Liver (tissue), 8 donors: ENCODE measurements at regions not wholly inside any gene's neighbourhood (a gene's known extent, or its start where the extent isn't known, plus 50 kb on each side); places are given as distances from the start of the nearest gene placed in this dataset.

ENCODE experiments used
- DNase-seq: peaks from one replicate; pipeline ENCODE4 v3.0.0-alpha.2; 2017; ENCODE audit warnings: low spot score
- H3K27ac ChIP-seq, 2 donors: one replicate each; pipeline ENCODE4 v1.7.0; 2013; ENCODE audit warnings: inconsistent platforms in 2 of 2, low read length in 2 of 2, control low read depth in 1 of 2, low read depth in 1 of 2, mild to moderate bottlenecking in 1 of 2
- H3K27me3 ChIP-seq, 4 donors: one replicate each; pipeline versions ENCODE4 v1.6.1 to v1.7.0; 2013; ENCODE audit warnings: low read length in 3 of 4, inconsistent platforms in 1 of 4, mild to moderate bottlenecking in 1 of 4, moderate library complexity in 1 of 4; ENCODE audit not compliant: control insufficient read depth in 4 of 4, insufficient read depth in 4 of 4
- H3K36me3 ChIP-seq, 4 donors: one replicate each; pipeline versions ENCODE4 v1.6.1 to v1.7.0; 2013; ENCODE audit warnings: low read length in 3 of 4, mild to moderate bottlenecking in 3 of 4, low read depth in 1 of 4, moderate library complexity in 1 of 4; ENCODE audit not compliant: control insufficient read depth in 4 of 4, insufficient read depth in 3 of 4
- H3K4me1 ChIP-seq, 4 donors: one replicate each; pipeline versions ENCODE4 v1.6.1 to v1.7.0; 2013; ENCODE audit warnings: low read length in 3 of 4, mild to moderate bottlenecking in 3 of 4, moderate library complexity in 1 of 4; ENCODE audit not compliant: control insufficient read depth in 4 of 4, insufficient read depth in 4 of 4
- H3K4me3 ChIP-seq, 3 donors: one replicate each; pipeline versions ENCODE4 v1.6.1 to v1.7.0; 2013; ENCODE audit warnings: low read length in 3 of 3, control low read depth in 1 of 3, low read depth in 1 of 3, mild to moderate bottlenecking in 1 of 3
- H3K9ac ChIP-seq, 2 donors: one replicate each; pipeline ENCODE4 v1.7.0; 2013; ENCODE audit warnings: low read length in 2 of 2, mild to moderate bottlenecking in 2 of 2, moderate library complexity in 2 of 2, control low read depth in 1 of 2, low read depth in 1 of 2
- H3K9me3 ChIP-seq, 4 donors: one replicate each; pipeline versions ENCODE4 v1.6.1 to v1.7.0; 2013; ENCODE audit warnings: low read length in 3 of 4; ENCODE audit not compliant: control insufficient read depth in 4 of 4
- ATF3 ChIP-seq: IDR thresholded peaks from 2 replicates; pipeline ENCODE4 v1.6.1; 2016; ENCODE audit warnings: antibody characterized with exemption
- FOXA1 ChIP-seq: IDR thresholded peaks from 2 replicates; pipeline ENCODE4 v1.6.1; 2016; ENCODE audit warnings: antibody characterized with exemption
- FOXA2 ChIP-seq: IDR thresholded peaks from 2 replicates; pipeline ENCODE4 v1.6.1; 2016; ENCODE audit warnings: antibody characterized with exemption
- GABPA ChIP-seq, 2 donors: IDR thresholded peaks in 1 of 2; conservative IDR thresholded peaks in 1 of 2; 2 replicates each; pipeline ENCODE4 v1.6.1; 2016; ENCODE audit warnings: antibody characterized with exemption in 2 of 2, mild to moderate bottlenecking in 1 of 2, moderate library complexity in 1 of 2
- HNF4A ChIP-seq, 2 donors: conservative IDR thresholded peaks; 2 replicates each; pipeline ENCODE4 v1.6.1; 2016; ENCODE audit warnings: antibody characterized with exemption in 2 of 2, mild to moderate bottlenecking in 2 of 2
- HNF4G ChIP-seq: IDR thresholded peaks from 2 replicates; pipeline ENCODE4 v1.6.1; 2016; ENCODE audit warnings: antibody characterized with exemption
- JUND ChIP-seq, 2 donors: IDR thresholded peaks; 2 replicates each; pipeline ENCODE4 v1.6.1; 2016; ENCODE audit warnings: antibody characterized with exemption in 2 of 2
- NR2F2 ChIP-seq: IDR thresholded peaks from 2 replicates; pipeline ENCODE4 v1.6.1; 2016; ENCODE audit warnings: antibody characterized with exemption
- RAD21 ChIP-seq, 2 donors: IDR thresholded peaks; 2 replicates each; pipeline ENCODE4 v1.6.1; 2016; ENCODE audit warnings: antibody characterized with exemption in 2 of 2, mild to moderate bottlenecking in 2 of 2
- REST ChIP-seq: IDR thresholded peaks from 2 replicates; pipeline ENCODE4 v1.6.1; 2016; ENCODE audit warnings: antibody characterized with exemption, mild to moderate bottlenecking
- RXRA ChIP-seq, 2 donors: IDR thresholded peaks; 2 replicates each; pipeline ENCODE4 v1.6.1; 2017 to 2018; ENCODE audit warnings: antibody characterized with exemption in 2 of 2, mild to moderate bottlenecking in 1 of 2
- SP1 ChIP-seq: IDR thresholded peaks from 2 replicates; pipeline ENCODE4 v1.6.1; 2018; ENCODE audit warnings: antibody characterized with exemption, mild to moderate bottlenecking
- WGBS: extraction: QIAGEN DNeasy Blood & Tissue Kit; methylation state at CpG from one replicate; pipeline ENCODE4 v1.1.7; 2013; 5-methylcytosine and 5-hydroxymethylcytosine counted together
- TF ChIP-seq, protein P1 (sequence below): fragments of 150-350 bp; IDR thresholded peaks from 2 replicates; pipeline ENCODE4 v1.5.1; 2017; ENCODE audit warnings: improper control_type of control experiment, low read depth, low read length; ENCODE audit not compliant: missing input control
- TF ChIP-seq, protein P2 (sequence below): IDR thresholded peaks from 2 replicates; pipeline ENCODE4 v1.6.1; 2016; ENCODE audit warnings: antibody characterized with exemption
- donor health status: healthy.
- donor health status: healthy.
- donor health status: healthy.
- donor health status: healthy.
- donor health status: healthy.

- H3K27me3 ChIP-seq = no peaks in the 10 kb centered on the region
- H3K9me3 ChIP-seq = no peaks in the 10 kb centered on the region
- no peak overlapping the region for H3K9ac ChIP-seq
- 58% methylated on average over 4 of the region's 4 CpGs for WGBS
- no peak overlapping the region for H3K27ac ChIP-seq
- H3K4me3 ChIP-seq = no peak overlapping the region
- no peaks in the 10 kb centered on the region for H3K4me1 ChIP-seq
- H3K36me3 ChIP-seq = no peaks in the 10 kb centered on the region
- no peak for TF ChIP-seq FOXA1
- no peak for TF ChIP-seq NR2F2
- TF ChIP-seq HNF4G = no peak
- TF ChIP-seq FOXA2 = no peak
- no peak for TF ChIP-seq SP1
- TF ChIP-seq, protein P1, sequence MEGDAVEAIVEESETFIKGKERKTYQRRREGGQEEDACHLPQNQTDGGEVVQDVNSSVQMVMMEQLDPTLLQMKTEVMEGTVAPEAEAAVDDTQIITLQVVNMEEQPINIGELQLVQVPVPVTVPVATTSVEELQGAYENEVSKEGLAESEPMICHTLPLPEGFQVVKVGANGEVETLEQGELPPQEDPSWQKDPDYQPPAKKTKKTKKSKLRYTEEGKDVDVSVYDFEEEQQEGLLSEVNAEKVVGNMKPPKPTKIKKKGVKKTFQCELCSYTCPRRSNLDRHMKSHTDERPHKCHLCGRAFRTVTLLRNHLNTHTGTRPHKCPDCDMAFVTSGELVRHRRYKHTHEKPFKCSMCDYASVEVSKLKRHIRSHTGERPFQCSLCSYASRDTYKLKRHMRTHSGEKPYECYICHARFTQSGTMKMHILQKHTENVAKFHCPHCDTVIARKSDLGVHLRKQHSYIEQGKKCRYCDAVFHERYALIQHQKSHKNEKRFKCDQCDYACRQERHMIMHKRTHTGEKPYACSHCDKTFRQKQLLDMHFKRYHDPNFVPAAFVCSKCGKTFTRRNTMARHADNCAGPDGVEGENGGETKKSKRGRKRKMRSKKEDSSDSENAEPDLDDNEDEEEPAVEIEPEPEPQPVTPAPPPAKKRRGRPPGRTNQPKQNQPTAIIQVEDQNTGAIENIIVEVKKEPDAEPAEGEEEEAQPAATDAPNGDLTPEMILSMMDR = no peak
- TF ChIP-seq ATF3 = no peak
- no peak for DNase-seq
Observed at GRCh38 chr2:236661061-236661761, 91.6 kb downstream of the ACKR3 start.

GRCh38 chr2:236661762-236662110, 92.1 kb downstream of the ACKR3 start:
- TF ChIP-seq, protein P2, sequence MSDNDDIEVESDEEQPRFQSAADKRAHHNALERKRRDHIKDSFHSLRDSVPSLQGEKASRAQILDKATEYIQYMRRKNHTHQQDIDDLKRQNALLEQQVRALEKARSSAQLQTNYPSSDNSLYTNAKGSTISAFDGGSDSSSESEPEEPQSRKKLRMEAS = no peak
- no peak for TF ChIP-seq FOXA1
- no peak for TF ChIP-seq REST
- no peak for TF ChIP-seq RXRA (IDR thresholded peaks at IDR 0.05)
- no peak for TF ChIP-seq ATF3
- no peak for TF ChIP-seq HNF4A (conservative IDR thresholded peaks at IDR 0.05)
- TF ChIP-seq RAD21 (IDR thresholded peaks at IDR 0.05) = no peak
- no peak for TF ChIP-seq GABPA (IDR thresholded peaks at IDR 0.05 in 1 of 2, conservative IDR thresholded peaks at IDR 0.05 in 1 of 2)
- no peak for TF ChIP-seq SP1
- TF ChIP-seq JUND (IDR thresholded peaks at IDR 0.05) = no peak
- Histone ChIP-seq H3K9me3 (peaks cover 0 to 4% (median 0%) of the 10 kb centered on the region in 4 donors), H3K27me3 (no peaks in the 10 kb centered on the region), H3K9ac (no peak overlapping the region), H3K36me3 (no peaks in the 10 kb centered on the region), H3K4me3 (no peak overlapping the region), H3K4me1 (no peaks in the 10 kb centered on the region), H3K27ac (no peak overlapping the region)
- no peak for DNase-seq
- WGBS = 72% methylated on average over 2 of the region's 2 CpGs
